ENCODE measurements at regions not wholly inside any gene's neighbourhood (a gene's known extent, or its start where the extent isn't known, plus 50 kb on each side); places are given as distances from the start of the nearest gene placed in this dataset.

GRCh38 chr11:92727123-92727522 lies 242.3 kb upstream of the MTNR1B start:
- no peaks in the 10 kb centered on the region for H3K27me3 Mint-ChIP-seq
- H3K27ac Mint-ChIP-seq, result no peak overlapping the region
- peaks cover 6% of the 10 kb centered on the region for H3K9me3 Mint-ChIP-seq
- H3K4me1 Mint-ChIP-seq, result no peaks in the 10 kb centered on the region
- no peak overlapping the region for H3K4me3 Mint-ChIP-seq
- no peak for DNase-seq
- H3K36me3 Mint-ChIP-seq, result no peaks in the 10 kb centered on the region

GRCh38 chr11:92727769-92728168 lies 241.7 kb upstream of the MTNR1B start:
- no peaks in the 10 kb centered on the region for H3K4me1 Mint-ChIP-seq
- H3K4me3 Mint-ChIP-seq, result no peak overlapping the region
- no peak for DNase-seq
- no peak overlapping the region for H3K27ac Mint-ChIP-seq
- no peaks in the 10 kb centered on the region for H3K36me3 Mint-ChIP-seq
- H3K27me3 Mint-ChIP-seq, result no peaks in the 10 kb centered on the region
- H3K9me3 Mint-ChIP-seq, result peaks cover 6% of the 10 kb centered on the region

GRCh38 chr11:92728628-92729027 lies 240.8 kb upstream of the MTNR1B start:
- H3K36me3 Mint-ChIP-seq, result no peaks in the 10 kb centered on the region
- H3K27me3 Mint-ChIP-seq, result no peaks in the 10 kb centered on the region

GRCh38 chr11:92735039-92735438 lies 234.4 kb upstream of the MTNR1B start:
- no peaks in the 10 kb centered on the region for H3K27me3 Mint-ChIP-seq
- H3K4me1 Mint-ChIP-seq, result no peaks in the 10 kb centered on the region
- no peak overlapping the region for H3K27ac Mint-ChIP-seq
- no peak for DNase-seq
- no peak overlapping the region for H3K4me3 Mint-ChIP-seq
- no peaks in the 10 kb centered on the region for H3K9me3 Mint-ChIP-seq
- no peaks in the 10 kb centered on the region for H3K36me3 Mint-ChIP-seq

More at GRCh38 chr11:92728628-92729027, 240.8 kb upstream of the MTNR1B start:
- DNase-seq, result no peak
- Mint-ChIP-seq H3K4me3 (no peak overlapping the region), H3K9me3 (no peaks in the 10 kb centered on the region), H3K4me1 (no peaks in the 10 kb centered on the region), H3K27ac (no peak overlapping the region)

GRCh38 chr11:92738276-92738675 lies 231.2 kb upstream of the MTNR1B start:
- no peak for DNase-seq
- H3K27ac Mint-ChIP-seq, result no peak overlapping the region
- H3K4me1 Mint-ChIP-seq, result no peaks in the 10 kb centered on the region
- no peaks in the 10 kb centered on the region for H3K36me3 Mint-ChIP-seq
- no peak overlapping the region for H3K4me3 Mint-ChIP-seq
- no peaks in the 10 kb centered on the region for H3K9me3 Mint-ChIP-seq
- H3K27me3 Mint-ChIP-seq, result no peaks in the 10 kb centered on the region

GRCh38 chr11:92739041-92739440 lies 230.4 kb upstream of the MTNR1B start:
- H3K36me3 Mint-ChIP-seq, result no peaks in the 10 kb centered on the region
- H3K4me3 Mint-ChIP-seq, result no peak overlapping the region
- no peaks in the 10 kb centered on the region for H3K9me3 Mint-ChIP-seq
- DNase-seq, result no peak
- no peaks in the 10 kb centered on the region for H3K27me3 Mint-ChIP-seq
- no peaks in the 10 kb centered on the region for H3K4me1 Mint-ChIP-seq
- no peak overlapping the region for H3K27ac Mint-ChIP-seq

GRCh38 chr11:92739491-92739890 lies 230.0 kb upstream of the MTNR1B start:
- Mint-ChIP-seq H3K36me3 (no peaks in the 10 kb centered on the region), H3K27ac (no peak overlapping the region), H3K4me1 (no peaks in the 10 kb centered on the region), H3K9me3 (no peaks in the 10 kb centered on the region), H3K4me3 (no peak overlapping the region), H3K27me3 (no peaks in the 10 kb centered on the region)
- no peak for DNase-seq

- Mint-ChIP-seq H3K27ac (no peak overlapping the region), H3K27me3 (no peaks in the 10 kb centered on the region), H3K4me3 (no peak overlapping the region), H3K9me3 (no peaks in the 10 kb centered on the region), H3K4me1 (no peaks in the 10 kb centered on the region), H3K36me3 (no peaks in the 10 kb centered on the region)
- DNase-seq, result no peak
Observed at GRCh38 chr11:92740276-92740675, 229.2 kb upstream of the MTNR1B start.

- DNase-seq, result no peak
- no peaks in the 10 kb centered on the region for H3K4me1 Mint-ChIP-seq
- no peaks in the 10 kb centered on the region for H3K36me3 Mint-ChIP-seq
- no peaks in the 10 kb centered on the region for H3K9me3 Mint-ChIP-seq
- no peak overlapping the region for H3K4me3 Mint-ChIP-seq
- no peaks in the 10 kb centered on the region for H3K27me3 Mint-ChIP-seq
- H3K27ac Mint-ChIP-seq, result no peak overlapping the region
Observed at GRCh38 chr11:92744929-92745585, 224.4 kb upstream of the MTNR1B start.

GRCh38 chr11:92750794-92751193 lies 218.7 kb upstream of the MTNR1B start:
- H3K4me3 Mint-ChIP-seq, result no peak overlapping the region
- H3K27ac Mint-ChIP-seq, result no peak overlapping the region
- H3K4me1 Mint-ChIP-seq, result no peaks in the 10 kb centered on the region
- H3K9me3 Mint-ChIP-seq, result no peaks in the 10 kb centered on the region
- H3K27me3 Mint-ChIP-seq, result no peaks in the 10 kb centered on the region
- DNase-seq, result no peak
- H3K36me3 Mint-ChIP-seq, result no peaks in the 10 kb centered on the region

GRCh38 chr11:92751594-92751993 lies 217.9 kb upstream of the MTNR1B start:
- Mint-ChIP-seq H3K4me3 (no peak overlapping the region), H3K4me1 (no peaks in the 10 kb centered on the region), H3K27me3 (no peaks in the 10 kb centered on the region), H3K36me3 (no peaks in the 10 kb centered on the region), H3K9me3 (no peaks in the 10 kb centered on the region), H3K27ac (no peak overlapping the region)
- no peak for DNase-seq

GRCh38 chr11:92752122-92752521 lies 217.3 kb upstream of the MTNR1B start:
- Mint-ChIP-seq H3K4me3 (no peak overlapping the region), H3K27me3 (no peaks in the 10 kb centered on the region), H3K36me3 (no peaks in the 10 kb centered on the region), H3K4me1 (no peaks in the 10 kb centered on the region), H3K27ac (no peak overlapping the region), H3K9me3 (no peaks in the 10 kb centered on the region)
- DNase-seq, result no peak

- H3K27ac Mint-ChIP-seq, result no peak overlapping the region
- no peaks in the 10 kb centered on the region for H3K9me3 Mint-ChIP-seq
- no peak for DNase-seq
- H3K4me3 Mint-ChIP-seq, result no peak overlapping the region
- H3K27me3 Mint-ChIP-seq, result no peaks in the 10 kb centered on the region
- no peaks in the 10 kb centered on the region for H3K36me3 Mint-ChIP-seq
- no peaks in the 10 kb centered on the region for H3K4me1 Mint-ChIP-seq
Observed at GRCh38 chr11:92753161-92753560, 216.3 kb upstream of the MTNR1B start.

- no peaks in the 10 kb centered on the region for H3K9me3 Mint-ChIP-seq
- no peak overlapping the region for H3K27ac Mint-ChIP-seq
- no peak overlapping the region for H3K4me3 Mint-ChIP-seq
- DNase-seq, result no peak
- H3K36me3 Mint-ChIP-seq, result no peaks in the 10 kb centered on the region
- H3K4me1 Mint-ChIP-seq, result no peaks in the 10 kb centered on the region
- no peaks in the 10 kb centered on the region for H3K27me3 Mint-ChIP-seq
Observed at GRCh38 chr11:92758241-92758780, 211.1 kb upstream of the MTNR1B start.

GRCh38 chr11:92759571-92760214 lies 209.8 kb upstream of the MTNR1B start:
- no peaks in the 10 kb centered on the region for H3K4me1 Mint-ChIP-seq
- H3K4me3 Mint-ChIP-seq, result no peak overlapping the region
- peaks cover 3% of the 10 kb centered on the region for H3K27me3 Mint-ChIP-seq
- no peaks in the 10 kb centered on the region for H3K9me3 Mint-ChIP-seq
- DNase-seq, result no peak
- no peak overlapping the region for H3K27ac Mint-ChIP-seq
- H3K36me3 Mint-ChIP-seq, result no peaks in the 10 kb centered on the region

GRCh38 chr11:92762121-92762540 lies 207.3 kb upstream of the MTNR1B start:
- H3K9me3 Mint-ChIP-seq, result no peaks in the 10 kb centered on the region
- H3K27ac Mint-ChIP-seq, result no peak overlapping the region
- H3K27me3 Mint-ChIP-seq, result peaks cover 19% of the 10 kb centered on the region
- H3K4me1 Mint-ChIP-seq, result peaks cover 8% of the 10 kb centered on the region
- no peaks in the 10 kb centered on the region for H3K36me3 Mint-ChIP-seq
- H3K4me3 Mint-ChIP-seq, result no peak overlapping the region
- no peak for DNase-seq

All from activated naive CD8-positive, alpha-beta T cell treated with anti-CD3 and anti-CD28 coated beads for 36 hours (primary cell).